ENCODE measurements at regions not wholly inside any gene's neighbourhood (a gene's known extent, or its start where the extent isn't known, plus 50 kb on each side); places are given as distances from the start of the nearest gene placed in this dataset.

DNA sequence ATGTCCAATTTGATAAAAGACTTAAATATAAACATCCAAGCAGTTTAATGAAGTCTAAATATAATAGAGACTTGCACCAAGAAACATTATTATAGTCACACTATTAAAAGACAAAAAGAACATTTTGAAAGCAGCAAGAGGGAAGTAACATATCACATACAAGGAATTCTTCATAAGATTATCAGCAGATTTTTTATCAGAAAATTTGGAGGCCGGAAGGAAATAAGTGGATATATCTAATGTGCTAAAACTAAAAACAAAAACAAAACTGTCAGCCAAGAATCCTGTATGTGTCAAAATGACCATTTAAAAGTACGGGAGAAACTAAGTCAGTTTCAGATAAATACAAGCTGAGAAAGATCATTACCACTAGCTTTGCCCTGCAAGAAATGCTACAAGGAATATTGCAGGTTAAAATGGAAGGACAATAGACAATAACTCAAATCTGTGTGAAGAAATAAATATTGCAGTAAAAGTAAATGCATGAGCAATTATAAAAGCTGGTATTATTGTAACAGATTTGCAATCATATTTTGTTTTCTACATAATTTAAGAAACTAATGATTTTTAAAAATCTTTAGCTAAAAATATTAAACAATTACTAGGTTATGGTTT lies 1665.9 kb upstream of the PCDH20 start:
- TF ChIP-seq ZNF775 (CRISPR knock-in tag; IDR thresholded peaks at IDR 0.05; ENCODE audit: borderline replicate concordance) (no peak), CEBPB (IDR thresholded peaks at IDR 0.05; ENCODE audit: borderline replicate concordance, low read depth, low read length) (no peak), POLR2A (IDR thresholded peaks at IDR 0.05; ENCODE audit: insufficient read depth in 1 of 2, low read depth in 2 of 2, low read length in 2 of 2) (no peak), ZNF441 (CRISPR knock-in tag; IDR thresholded peaks at IDR 0.05; ENCODE audit: borderline replicate concordance) (no peak), ZBTB33 (CRISPR knock-in tag; IDR thresholded peaks at IDR 0.05) (no peak), MLXIP (CRISPR knock-in tag; IDR thresholded peaks at IDR 0.05; ENCODE audit: borderline replicate concordance) (no peak), SMC3 (IDR thresholded peaks at IDR 0.05; ENCODE audit: low read length) (no peak)
- TF ChIP-seq, protein P1, sequence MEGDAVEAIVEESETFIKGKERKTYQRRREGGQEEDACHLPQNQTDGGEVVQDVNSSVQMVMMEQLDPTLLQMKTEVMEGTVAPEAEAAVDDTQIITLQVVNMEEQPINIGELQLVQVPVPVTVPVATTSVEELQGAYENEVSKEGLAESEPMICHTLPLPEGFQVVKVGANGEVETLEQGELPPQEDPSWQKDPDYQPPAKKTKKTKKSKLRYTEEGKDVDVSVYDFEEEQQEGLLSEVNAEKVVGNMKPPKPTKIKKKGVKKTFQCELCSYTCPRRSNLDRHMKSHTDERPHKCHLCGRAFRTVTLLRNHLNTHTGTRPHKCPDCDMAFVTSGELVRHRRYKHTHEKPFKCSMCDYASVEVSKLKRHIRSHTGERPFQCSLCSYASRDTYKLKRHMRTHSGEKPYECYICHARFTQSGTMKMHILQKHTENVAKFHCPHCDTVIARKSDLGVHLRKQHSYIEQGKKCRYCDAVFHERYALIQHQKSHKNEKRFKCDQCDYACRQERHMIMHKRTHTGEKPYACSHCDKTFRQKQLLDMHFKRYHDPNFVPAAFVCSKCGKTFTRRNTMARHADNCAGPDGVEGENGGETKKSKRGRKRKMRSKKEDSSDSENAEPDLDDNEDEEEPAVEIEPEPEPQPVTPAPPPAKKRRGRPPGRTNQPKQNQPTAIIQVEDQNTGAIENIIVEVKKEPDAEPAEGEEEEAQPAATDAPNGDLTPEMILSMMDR (CRISPR knock-in tag; IDR thresholded peaks at IDR 0.05), result no peak
